ENCODE measurements at regions not wholly inside any gene's neighbourhood (a gene's known extent, or its start where the extent isn't known, plus 50 kb on each side); places are given as distances from the start of the nearest gene placed in this dataset.

- Histone ChIP-seq H3K4me3 (no peak overlapping the region), H3K4me1 (ENCODE audit: insufficient read depth) (peaks cover 5% of the 10 kb centered on the region; the same call in 1 of the 2 replicates), H3K9me2 (ENCODE audit: insufficient read depth) (no peaks in the 10 kb centered on the region), H4K20me1 (replicated peaks; ENCODE audit: insufficient read depth) (no peaks in the 10 kb centered on the region), H2AFZ (no peak overlapping the region), H3K4me2 (no peak overlapping the region), H3F3A (replicated peaks; ENCODE audit: low read depth) (no peaks in the 10 kb centered on the region), H3K79me2 (replicated peaks; ENCODE audit: insufficient read depth) (no peaks in the 10 kb centered on the region), H3K36me3 (ENCODE audit: insufficient read depth) (no peaks in the 10 kb centered on the region), H3K27me3 (ENCODE audit: insufficient read depth) (no peaks in the 10 kb centered on the region), H3K27ac (ENCODE audit: low read depth) (no peak overlapping the region)
- Mint-ChIP-seq H3K36me3 (ENCODE audit: low read depth) (peaks cover 5% of the 10 kb centered on the region; the same call in 2 of the 3 replicates), H3K27me3 (ENCODE audit: insufficient read depth, low read depth, poor library complexity) (peaks cover 2% of the 10 kb centered on the region), H3K9me3 (no peaks in the 10 kb centered on the region; the same call in 2 of the 3 replicates), H3K4me1 (peaks cover 12% of the 10 kb centered on the region), H3K27ac (no peak overlapping the region), H3K4me3 (no peak overlapping the region)
- ATAC-seq (no peak), DNase-seq (ENCODE audit: low spot score) (no peak)
- TF ChIP-seq CREB1 (CRISPR knock-in tag; IDR thresholded peaks at IDR 0.05; ENCODE audit: low read depth) (no peak), POLR2AphosphoS5 (IDR thresholded peaks at IDR 0.05; ENCODE audit: low read depth) (no peak), NANOG (IDR thresholded peaks at IDR 0.05; ENCODE audit: borderline replicate concordance) (no peak), EZH2phosphoT487 (IDR thresholded peaks at IDR 0.05; ENCODE audit: unreplicated experiment) (no peak), STAT1 (IDR thresholded peaks at IDR 0.05; ENCODE audit: unreplicated experiment) (no peak), CTCF (conservative IDR thresholded peaks at IDR 0.05; ENCODE audit: low read depth in 2 of 2) (no peak), ZNF331 (CRISPR knock-in tag; IDR thresholded peaks at IDR 0.05; ENCODE audit: low read depth) (no peak), JUNB (IDR thresholded peaks at IDR 0.05; ENCODE audit: unreplicated experiment) (no peak), EZH2 (IDR thresholded peaks at IDR 0.05; ENCODE audit: low read depth, unreplicated experiment) (no peak), ZNF114 (CRISPR knock-in tag; IDR thresholded peaks at IDR 0.05) (no peak)
- TF ChIP-seq, protein P1, sequence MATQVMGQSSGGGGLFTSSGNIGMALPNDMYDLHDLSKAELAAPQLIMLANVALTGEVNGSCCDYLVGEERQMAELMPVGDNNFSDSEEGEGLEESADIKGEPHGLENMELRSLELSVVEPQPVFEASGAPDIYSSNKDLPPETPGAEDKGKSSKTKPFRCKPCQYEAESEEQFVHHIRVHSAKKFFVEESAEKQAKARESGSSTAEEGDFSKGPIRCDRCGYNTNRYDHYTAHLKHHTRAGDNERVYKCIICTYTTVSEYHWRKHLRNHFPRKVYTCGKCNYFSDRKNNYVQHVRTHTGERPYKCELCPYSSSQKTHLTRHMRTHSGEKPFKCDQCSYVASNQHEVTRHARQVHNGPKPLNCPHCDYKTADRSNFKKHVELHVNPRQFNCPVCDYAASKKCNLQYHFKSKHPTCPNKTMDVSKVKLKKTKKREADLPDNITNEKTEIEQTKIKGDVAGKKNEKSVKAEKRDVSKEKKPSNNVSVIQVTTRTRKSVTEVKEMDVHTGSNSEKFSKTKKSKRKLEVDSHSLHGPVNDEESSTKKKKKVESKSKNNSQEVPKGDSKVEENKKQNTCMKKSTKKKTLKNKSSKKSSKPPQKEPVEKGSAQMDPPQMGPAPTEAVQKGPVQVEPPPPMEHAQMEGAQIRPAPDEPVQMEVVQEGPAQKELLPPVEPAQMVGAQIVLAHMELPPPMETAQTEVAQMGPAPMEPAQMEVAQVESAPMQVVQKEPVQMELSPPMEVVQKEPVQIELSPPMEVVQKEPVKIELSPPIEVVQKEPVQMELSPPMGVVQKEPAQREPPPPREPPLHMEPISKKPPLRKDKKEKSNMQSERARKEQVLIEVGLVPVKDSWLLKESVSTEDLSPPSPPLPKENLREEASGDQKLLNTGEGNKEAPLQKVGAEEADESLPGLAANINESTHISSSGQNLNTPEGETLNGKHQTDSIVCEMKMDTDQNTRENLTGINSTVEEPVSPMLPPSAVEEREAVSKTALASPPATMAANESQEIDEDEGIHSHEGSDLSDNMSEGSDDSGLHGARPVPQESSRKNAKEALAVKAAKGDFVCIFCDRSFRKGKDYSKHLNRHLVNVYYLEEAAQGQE (IDR thresholded peaks at IDR 0.05; ENCODE audit: unreplicated experiment): no peak
- TF ChIP-seq, protein P2, sequence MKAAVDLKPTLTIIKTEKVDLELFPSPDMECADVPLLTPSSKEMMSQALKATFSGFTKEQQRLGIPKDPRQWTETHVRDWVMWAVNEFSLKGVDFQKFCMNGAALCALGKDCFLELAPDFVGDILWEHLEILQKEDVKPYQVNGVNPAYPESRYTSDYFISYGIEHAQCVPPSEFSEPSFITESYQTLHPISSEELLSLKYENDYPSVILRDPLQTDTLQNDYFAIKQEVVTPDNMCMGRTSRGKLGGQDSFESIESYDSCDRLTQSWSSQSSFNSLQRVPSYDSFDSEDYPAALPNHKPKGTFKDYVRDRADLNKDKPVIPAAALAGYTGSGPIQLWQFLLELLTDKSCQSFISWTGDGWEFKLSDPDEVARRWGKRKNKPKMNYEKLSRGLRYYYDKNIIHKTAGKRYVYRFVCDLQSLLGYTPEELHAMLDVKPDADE (IDR thresholded peaks at IDR 0.05): no peak
- TF ChIP-seq, protein P3, sequence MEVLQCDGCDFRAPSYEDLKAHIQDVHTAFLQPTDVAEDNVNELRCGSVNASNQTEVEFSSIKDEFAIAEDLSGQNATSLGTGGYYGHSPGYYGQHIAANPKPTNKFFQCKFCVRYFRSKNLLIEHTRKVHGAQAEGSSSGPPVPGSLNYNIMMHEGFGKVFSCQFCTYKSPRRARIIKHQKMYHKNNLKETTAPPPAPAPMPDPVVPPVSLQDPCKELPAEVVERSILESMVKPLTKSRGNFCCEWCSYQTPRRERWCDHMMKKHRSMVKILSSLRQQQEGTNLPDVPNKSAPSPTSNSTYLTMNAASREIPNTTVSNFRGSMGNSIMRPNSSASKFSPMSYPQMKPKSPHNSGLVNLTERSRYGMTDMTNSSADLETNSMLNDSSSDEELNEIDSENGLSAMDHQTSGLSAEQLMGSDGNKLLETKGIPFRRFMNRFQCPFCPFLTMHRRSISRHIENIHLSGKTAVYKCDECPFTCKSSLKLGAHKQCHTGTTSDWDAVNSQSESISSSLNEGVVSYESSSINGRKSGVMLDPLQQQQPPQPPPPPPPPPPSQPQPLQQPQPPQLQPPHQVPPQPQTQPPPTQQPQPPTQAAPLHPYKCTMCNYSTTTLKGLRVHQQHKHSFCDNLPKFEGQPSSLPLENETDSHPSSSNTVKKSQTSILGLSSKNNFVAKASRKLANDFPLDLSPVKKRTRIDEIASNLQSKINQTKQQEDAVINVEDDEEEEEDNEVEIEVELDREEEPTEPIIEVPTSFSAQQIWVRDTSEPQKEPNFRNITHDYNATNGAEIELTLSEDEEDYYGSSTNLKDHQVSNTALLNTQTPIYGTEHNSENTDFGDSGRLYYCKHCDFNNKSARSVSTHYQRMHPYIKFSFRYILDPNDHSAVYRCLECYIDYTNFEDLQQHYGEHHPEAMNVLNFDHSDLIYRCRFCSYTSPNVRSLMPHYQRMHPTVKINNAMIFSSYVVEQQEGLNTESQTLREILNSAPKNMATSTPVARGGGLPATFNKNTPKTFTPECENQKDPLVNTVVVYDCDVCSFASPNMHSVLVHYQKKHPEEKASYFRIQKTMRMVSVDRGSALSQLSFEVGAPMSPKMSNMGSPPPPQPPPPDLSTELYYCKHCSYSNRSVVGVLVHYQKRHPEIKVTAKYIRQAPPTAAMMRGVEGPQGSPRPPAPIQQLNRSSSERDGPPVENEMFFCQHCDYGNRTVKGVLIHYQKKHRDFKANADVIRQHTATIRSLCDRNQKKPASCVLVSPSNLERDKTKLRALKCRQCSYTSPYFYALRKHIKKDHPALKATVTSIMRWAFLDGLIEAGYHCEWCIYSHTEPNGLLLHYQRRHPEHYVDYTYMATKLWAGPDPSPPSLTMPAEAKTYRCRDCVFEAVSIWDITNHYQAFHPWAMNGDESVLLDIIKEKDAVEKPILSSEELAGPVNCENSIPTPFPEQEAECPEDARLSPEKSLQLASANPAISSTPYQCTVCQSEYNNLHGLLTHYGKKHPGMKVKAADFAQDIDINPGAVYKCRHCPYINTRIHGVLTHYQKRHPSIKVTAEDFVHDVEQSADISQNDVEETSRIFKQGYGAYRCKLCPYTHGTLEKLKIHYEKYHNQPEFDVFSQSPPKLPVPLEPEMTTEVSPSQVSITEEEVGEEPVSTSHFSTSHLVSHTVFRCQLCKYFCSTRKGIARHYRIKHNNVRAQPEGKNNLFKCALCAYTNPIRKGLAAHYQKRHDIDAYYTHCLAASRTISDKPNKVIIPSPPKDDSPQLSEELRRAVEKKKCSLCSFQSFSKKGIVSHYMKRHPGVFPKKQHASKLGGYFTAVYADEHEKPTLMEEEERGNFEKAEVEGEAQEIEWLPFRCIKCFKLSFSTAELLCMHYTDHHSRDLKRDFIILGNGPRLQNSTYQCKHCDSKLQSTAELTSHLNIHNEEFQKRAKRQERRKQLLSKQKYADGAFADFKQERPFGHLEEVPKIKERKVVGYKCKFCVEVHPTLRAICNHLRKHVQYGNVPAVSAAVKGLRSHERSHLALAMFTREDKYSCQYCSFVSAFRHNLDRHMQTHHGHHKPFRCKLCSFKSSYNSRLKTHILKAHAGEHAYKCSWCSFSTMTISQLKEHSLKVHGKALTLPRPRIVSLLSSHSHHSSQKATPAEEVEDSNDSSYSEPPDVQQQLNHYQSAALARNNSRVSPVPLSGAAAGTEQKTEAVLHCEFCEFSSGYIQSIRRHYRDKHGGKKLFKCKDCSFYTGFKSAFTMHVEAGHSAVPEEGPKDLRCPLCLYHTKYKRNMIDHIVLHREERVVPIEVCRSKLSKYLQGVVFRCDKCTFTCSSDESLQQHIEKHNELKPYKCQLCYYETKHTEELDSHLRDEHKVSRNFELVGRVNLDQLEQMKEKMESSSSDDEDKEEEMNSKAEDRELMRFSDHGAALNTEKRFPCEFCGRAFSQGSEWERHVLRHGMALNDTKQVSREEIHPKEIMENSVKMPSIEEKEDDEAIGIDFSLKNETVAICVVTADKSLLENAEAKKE (CRISPR knock-in tag; IDR thresholded peaks at IDR 0.05): no peak
Measured at GRCh38 chr9:13503599-13503998, 224.1 kb upstream of the MPDZ start.

All from GM23338 (cell line).